Mucosa of descending colon (tissue), 3 donors: ENCODE measurements at regions not wholly inside any gene's neighbourhood (a gene's known extent, or its start where the extent isn't known, plus 50 kb on each side); places are given as distances from the start of the nearest gene placed in this dataset.
"Not testable (repeated sequence)": the region's sequence is repeated elsewhere in the genome, so short reads cannot be mapped to it uniquely, and the experiment has no call there.

Experiments
- ATAC-seq: fragments of 200-7000 bp; cut with Tn5 transposase; one replicate; pipeline ENCODE4 v1.9.1; 2020; ENCODE audit warnings: mild to moderate bottlenecking, moderate library complexity
- DNase-seq, 3 donors: peaks; one replicate each; pipeline ENCODE4 v3.0.0-alpha.2; 2020
- H3K36me3 ChIP-seq: fragments of 200-600 bp; one replicate; pipeline ENCODE4 v1.8.0; 2021; ENCODE audit warnings: low read depth, mild to moderate bottlenecking
- H3K4me1 ChIP-seq: fragments of 200-600 bp; one replicate; pipeline ENCODE4 v1.8.0; 2021; ENCODE audit warnings: low read depth, mild to moderate bottlenecking
- H3K4me3 ChIP-seq: fragments of 200-600 bp; one replicate; pipeline ENCODE4 v1.8.0; 2021; ENCODE audit warnings: mild to moderate bottlenecking
- H3K9me3 ChIP-seq: fragments of 200-600 bp; one replicate; pipeline ENCODE4 v1.8.0; 2021; ENCODE audit warnings: mild to moderate bottlenecking
- CTCF ChIP-seq: fragments of 200-600 bp; IDR thresholded peaks from one replicate; pipeline ENCODE4 v1.8.0; 2022; ENCODE audit warnings: antibody characterized with exemption, mild to moderate bottlenecking
- intact Hi-C, 2 donors: fragments of 100-400 bp; cut with DNase I in 1 of 2; cut with micrococcal nuclease in 1 of 2; formaldehyde crosslinking; loops; one replicate each; pipeline versions ENCODE4 v1.11.0 to v1.11.1; 2022; cut with DNase I, micrococcal nuclease
- donor health status: DM: no; HTN: no; CAD: no; lungs with moderate emphysema.
- donor health status: DM: no; HTN: no; CAD: no.
- donor health status: DM: no; HTN: yes; CAD: no.

GRCh38 chr5:3099526-3099925 lies 348.0 kb upstream of the IRX2 start:
- Histone ChIP-seq H3K4me1 (no peaks in the 10 kb centered on the region), H3K36me3 (no peaks in the 10 kb centered on the region), H3K4me3 (no peak overlapping the region), H3K9me3 (no peaks in the 10 kb centered on the region)
- intact Hi-C loops, result no loop called here
- TF ChIP-seq CTCF, result no peak
- ATAC-seq (no peak), DNase-seq (no peak)

GRCh38 chr5:3098821-3099220 lies 347.3 kb upstream of the IRX2 start:
- H3K4me3 ChIP-seq, result no peak overlapping the region
- no peak for TF ChIP-seq CTCF
- intact Hi-C loops, result no loop called here
- no peaks in the 10 kb centered on the region for H3K4me1 ChIP-seq
- DNase-seq, result no peak
- H3K9me3 ChIP-seq, result no peaks in the 10 kb centered on the region
- no peaks in the 10 kb centered on the region for H3K36me3 ChIP-seq
- ATAC-seq, result no peak

GRCh38 chr5:3092664-3093063 lies 341.2 kb upstream of the IRX2 start:
- TF ChIP-seq CTCF, result no peak
- no peak for ATAC-seq

GRCh38 chr5:3092211-3092610 lies 340.7 kb upstream of the IRX2 start:
- no peaks in the 10 kb centered on the region for H3K36me3 ChIP-seq
- TF ChIP-seq CTCF, result no peak
- intact Hi-C loops, result no loop called here

More at GRCh38 chr5:3092664-3093063, 341.2 kb upstream of the IRX2 start:
- H3K4me3 ChIP-seq, result no peak overlapping the region
- H3K9me3 ChIP-seq, result no peaks in the 10 kb centered on the region
- no peaks in the 10 kb centered on the region for H3K36me3 ChIP-seq
- intact Hi-C loops, result no loop called here
- no peaks in the 10 kb centered on the region for H3K4me1 ChIP-seq
- DNase-seq, result no peak

GRCh38 chr5:3091040-3091774 lies 339.7 kb upstream of the IRX2 start:
- Histone ChIP-seq H3K36me3 (no peaks in the 10 kb centered on the region), H3K9me3 (no peaks in the 10 kb centered on the region), H3K4me1 (no peaks in the 10 kb centered on the region), H3K4me3 (no peak overlapping the region)
- DNase-seq (no peak), ATAC-seq (no peak)
- no peak for TF ChIP-seq CTCF
- intact Hi-C loops, result no loop called here

More at GRCh38 chr5:3092211-3092610, 340.7 kb upstream of the IRX2 start:
- ATAC-seq (no peak), DNase-seq (no peak)
- H3K9me3 ChIP-seq, result no peaks in the 10 kb centered on the region
- no peak overlapping the region for H3K4me3 ChIP-seq
- no peaks in the 10 kb centered on the region for H3K4me1 ChIP-seq

- H3K4me1 ChIP-seq, H3K36me3 ChIP-seq, H3K4me3 ChIP-seq, DNase-seq, intact Hi-C loops, ATAC-seq, H3K9me3 ChIP-seq: not testable (repeated sequence)
Observed at GRCh38 chr5:3090305-3090704, 338.8 kb upstream of the IRX2 start.
